GM12874 (cell line): ENCODE measurements at regions not wholly inside any gene's neighbourhood (a gene's known extent, or its start where the extent isn't known, plus 50 kb on each side); places are given as distances from the start of the nearest gene placed in this dataset.

ENCODE experiments used
- TF ChIP-seq, protein P1 (sequence below): IDR thresholded peaks from 2 replicates; pipeline ENCODE4 v1.5.1; 2011; ENCODE audit warnings: low read depth, mild to moderate bottlenecking, control low read depth, low read length, moderate library complexity; ENCODE audit not compliant: insufficient read depth

DNA sequence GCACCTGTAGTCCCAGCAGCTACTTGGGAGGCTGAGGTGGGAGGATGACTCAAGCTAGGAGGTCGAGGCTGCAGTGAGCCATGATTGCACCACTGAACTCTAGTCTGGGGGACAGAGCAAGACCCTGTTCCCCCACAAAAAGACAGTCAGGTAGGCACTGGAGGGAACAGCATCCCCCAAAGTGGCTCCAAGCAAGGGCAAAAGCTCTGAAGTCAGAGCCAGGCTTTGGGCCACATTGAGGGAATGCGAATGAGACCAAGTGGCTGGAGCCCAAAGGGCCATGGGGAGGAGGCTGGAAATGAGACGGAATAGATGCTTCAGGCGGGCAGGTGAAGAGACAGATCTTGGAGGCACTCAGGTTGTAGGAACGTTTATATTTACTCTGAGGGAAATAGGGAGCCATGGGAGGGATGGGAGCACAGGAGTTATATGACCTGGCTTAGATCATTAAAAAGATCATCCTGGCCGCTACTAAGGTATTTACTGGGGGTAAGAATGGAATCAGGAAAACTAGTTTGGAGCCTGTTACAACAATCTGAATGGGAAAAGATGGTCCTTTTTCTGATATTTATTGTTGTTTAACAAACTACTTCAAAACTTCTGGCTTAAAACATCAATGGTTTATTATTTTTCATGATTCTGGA lies 229.6 kb upstream of the ZNF217 start:
- TF ChIP-seq, protein P1, sequence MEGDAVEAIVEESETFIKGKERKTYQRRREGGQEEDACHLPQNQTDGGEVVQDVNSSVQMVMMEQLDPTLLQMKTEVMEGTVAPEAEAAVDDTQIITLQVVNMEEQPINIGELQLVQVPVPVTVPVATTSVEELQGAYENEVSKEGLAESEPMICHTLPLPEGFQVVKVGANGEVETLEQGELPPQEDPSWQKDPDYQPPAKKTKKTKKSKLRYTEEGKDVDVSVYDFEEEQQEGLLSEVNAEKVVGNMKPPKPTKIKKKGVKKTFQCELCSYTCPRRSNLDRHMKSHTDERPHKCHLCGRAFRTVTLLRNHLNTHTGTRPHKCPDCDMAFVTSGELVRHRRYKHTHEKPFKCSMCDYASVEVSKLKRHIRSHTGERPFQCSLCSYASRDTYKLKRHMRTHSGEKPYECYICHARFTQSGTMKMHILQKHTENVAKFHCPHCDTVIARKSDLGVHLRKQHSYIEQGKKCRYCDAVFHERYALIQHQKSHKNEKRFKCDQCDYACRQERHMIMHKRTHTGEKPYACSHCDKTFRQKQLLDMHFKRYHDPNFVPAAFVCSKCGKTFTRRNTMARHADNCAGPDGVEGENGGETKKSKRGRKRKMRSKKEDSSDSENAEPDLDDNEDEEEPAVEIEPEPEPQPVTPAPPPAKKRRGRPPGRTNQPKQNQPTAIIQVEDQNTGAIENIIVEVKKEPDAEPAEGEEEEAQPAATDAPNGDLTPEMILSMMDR = no peak

DNA sequence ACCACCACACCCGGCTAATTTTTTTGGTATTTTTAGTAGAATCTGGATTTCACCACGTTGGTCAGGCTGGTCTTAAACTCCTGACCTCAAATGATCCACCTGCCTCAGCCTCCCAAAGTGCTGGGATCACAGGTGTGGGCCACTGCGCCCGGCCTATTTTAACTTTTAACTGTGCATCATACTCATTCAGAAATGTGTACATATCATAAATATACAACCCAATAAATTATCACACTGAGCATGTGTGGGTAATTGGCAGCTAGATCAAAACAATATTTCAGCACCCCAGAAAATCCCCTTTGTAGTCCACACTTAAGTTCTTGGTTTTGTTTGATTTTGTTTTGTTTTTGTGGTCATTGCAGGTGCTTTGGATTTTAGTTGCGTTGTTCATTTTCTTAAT lies 228.9 kb upstream of the ZNF217 start:
- TF ChIP-seq, protein P1 = no peak

DNA sequence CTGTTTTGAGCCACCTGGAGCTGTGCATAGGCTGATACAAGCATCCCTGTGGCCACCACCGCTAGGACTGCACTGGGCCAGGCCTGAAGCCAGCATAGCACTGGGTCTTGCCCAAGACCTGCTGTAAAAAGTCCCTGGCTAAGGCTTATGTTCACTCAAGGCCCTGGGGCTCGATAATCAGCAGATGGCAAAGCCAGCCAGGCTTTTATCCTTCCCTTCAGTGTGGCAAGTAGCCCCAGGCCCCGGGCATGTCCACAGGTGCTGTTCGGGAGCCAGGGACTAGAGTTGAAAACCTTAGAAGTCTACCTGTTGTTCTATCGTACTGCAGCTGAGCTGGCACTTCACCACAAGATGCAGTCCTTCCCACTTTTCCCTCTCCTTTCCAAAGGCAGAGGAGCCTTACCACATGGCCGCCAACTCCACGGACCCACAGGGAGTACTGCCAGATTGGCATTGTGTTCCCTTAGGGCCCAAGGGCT lies 226.4 kb upstream of the ZNF217 start:
- TF ChIP-seq, protein P1 = no peak

DNA sequence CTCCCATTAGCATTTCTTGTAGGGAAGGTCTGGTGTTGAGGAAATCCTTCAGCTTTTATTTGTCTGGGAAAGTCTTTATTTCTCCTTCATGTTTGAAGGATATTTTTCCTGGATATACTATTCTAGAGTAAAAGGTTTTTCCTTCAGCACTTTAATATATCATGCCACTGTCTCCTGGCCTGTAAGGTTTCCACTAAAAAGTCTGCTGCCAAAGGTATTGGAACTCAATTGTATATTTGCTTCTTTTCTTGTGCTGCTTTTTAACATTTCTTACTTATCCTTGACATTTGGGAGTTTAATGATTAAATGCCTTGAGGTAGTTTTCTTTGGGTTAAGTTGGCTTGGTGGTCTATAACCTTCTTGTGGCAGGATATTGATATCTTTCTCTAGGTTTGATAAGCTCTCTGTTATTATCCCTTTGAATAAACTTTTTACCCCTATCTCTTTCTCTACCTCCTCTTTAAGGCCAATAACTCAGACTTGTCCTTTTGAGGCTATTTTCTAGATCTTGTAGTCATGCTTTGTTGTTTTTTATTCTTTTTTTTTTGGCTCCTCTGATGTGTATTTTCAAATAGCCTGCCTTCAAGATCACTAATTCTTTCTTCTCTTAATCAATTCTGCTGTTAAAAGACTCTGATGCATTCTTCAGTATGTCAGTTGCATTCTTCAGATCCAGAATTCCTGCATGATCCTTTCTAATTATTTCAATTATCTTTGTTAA lies 225.0 kb upstream of the ZNF217 start:
- TF ChIP-seq, protein P1 = no peak

DNA sequence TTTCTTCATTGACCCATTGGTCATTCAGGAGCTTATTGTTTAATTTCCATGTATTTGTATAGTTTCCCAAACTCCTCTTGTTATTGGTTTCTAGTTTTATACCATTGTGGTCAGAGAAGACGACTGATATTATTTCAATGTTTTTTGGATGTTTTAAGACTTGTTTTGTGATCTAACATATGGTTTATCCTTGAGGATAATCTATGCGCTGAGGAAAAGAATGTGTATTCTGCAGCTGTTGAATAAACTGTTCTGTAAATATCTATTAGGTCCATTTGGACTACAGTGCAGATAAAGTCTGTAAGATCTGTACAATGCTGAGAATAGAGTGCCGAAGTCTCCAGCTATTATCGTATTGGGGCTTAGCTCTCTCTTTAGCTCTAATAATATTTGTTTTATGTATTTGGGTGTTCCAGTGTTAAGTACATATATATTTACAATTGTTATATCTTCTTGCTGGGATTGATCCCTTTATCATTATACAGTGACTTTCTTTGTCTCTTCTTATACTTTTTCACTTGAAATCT lies 223.3 kb upstream of the ZNF217 start:
- TF ChIP-seq, protein P1 = no peak

DNA sequence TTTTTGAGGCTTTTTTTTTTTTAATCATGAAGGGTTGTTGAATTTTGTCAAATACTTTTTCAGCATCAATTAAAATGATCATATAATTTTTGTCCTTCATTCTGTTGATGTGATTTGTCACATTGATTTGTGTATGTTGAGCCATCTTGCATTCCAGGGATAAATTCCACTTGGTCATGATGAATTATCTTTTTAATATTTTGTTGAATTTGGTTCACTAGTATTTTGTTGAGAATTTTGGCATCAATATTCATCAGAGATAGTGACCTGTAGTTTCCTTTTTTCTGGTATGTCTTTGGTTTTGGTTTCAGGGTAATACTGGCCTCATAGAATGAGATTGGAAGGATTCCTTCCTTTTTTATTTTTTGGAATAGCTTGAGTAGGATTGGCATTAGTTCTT lies 221.9 kb upstream of the ZNF217 start:
- TF ChIP-seq, protein P1 = no peak

DNA sequence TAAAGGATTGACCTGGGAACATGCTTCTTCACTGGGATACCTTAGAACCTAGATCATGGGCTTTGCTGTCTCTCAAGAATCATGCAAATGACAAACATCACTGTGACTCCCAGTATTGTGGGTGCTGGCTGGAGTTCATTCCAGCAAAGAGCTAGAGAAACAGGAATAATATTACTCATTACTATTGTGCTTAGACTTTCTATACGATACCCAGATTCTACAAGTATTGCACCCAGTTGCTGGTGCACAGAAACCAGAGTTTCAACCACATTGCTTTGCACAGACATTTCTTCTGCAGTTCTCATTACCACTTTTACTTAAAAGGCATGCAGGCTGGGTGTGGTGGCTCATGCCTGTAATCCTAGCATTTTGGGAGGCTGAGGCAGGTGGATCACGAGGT lies 220.4 kb upstream of the ZNF217 start:
- TF ChIP-seq, protein P1 = no peak
